Posterior cingulate gyrus (tissue), 11 donors: ENCODE measurements at regions not wholly inside any gene's neighbourhood (a gene's known extent, or its start where the extent isn't known, plus 50 kb on each side); places are given as distances from the start of the nearest gene placed in this dataset.
A peak's percentile ranks its signal among the peaks of the same experiment; 100 is the strongest.
"Not testable (repeated sequence)": the region's sequence is repeated elsewhere in the genome, so short reads cannot be mapped to it uniquely, and the experiment has no call there.

ENCODE experiments used
- DNase-seq, 10 donors: peaks; one replicate each; pipeline versions ENCODE4 v3.0.0 to v3.0.0-alpha.2; 2020 to 2021; ENCODE audit warnings: mixed read lengths in 3 of 10
- intact Hi-C: fragments of 100-400 bp; cut with DNase I; formaldehyde crosslinking; loops from one replicate; pipeline ENCODE4 v1.15.1; 2023

DNA sequence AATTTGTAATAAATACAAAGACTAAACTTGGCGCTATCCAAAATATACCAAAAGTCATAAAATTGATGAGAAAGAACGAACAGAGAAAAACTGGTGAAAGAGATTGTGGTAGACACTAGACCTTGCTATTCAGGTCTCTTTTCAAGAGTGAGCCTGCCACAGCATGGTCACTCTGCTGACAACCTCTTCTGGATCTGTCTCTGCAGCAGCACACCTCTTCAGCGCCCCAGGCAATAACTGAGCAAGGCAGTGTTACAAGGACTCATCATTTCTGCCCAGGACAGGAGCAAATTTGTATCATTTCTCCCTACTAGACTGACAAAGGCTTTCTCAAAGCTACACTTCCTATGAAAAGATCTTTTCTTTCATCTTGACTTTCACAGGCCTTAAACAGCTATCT lies 976.0 kb downstream of the DNAJB9 start:
- no peak for DNase-seq
- intact Hi-C loops = no loop called here

DNA sequence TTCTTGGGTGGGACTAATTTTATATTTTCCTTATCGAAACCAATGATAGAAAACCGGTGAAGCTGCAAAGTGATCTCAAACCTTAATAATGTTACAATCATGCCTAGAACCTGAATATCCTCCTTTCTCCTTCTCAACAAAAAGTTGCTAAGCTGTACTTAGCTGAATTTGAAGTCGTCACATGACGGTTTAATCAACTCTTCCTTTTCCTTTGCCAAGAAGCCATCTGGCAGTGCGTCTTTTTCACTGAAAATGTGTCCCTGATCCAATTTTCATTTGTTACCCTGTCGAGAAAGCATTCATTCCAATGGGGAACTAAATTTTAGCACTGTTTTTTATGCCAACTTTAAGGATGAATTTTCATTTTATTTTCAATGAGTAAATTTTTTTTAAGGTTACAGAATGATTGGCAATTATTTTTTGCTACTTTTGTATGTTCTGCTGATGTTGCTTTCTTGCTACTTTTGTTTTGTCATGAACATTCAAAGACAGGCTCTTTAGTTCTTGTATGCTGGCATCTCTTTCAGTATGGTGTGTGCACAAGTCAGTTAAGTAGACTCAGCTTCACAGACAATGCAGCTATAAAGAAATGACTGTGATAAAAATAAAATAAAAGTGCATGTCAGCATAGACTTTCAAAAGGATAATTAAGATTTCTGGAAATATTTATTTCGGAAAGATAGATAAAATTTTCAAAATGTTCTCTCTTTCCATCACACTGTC lies 980.0 kb downstream of the DNAJB9 start:
- intact Hi-C loops = no loop called here
- no peak for DNase-seq

DNA sequence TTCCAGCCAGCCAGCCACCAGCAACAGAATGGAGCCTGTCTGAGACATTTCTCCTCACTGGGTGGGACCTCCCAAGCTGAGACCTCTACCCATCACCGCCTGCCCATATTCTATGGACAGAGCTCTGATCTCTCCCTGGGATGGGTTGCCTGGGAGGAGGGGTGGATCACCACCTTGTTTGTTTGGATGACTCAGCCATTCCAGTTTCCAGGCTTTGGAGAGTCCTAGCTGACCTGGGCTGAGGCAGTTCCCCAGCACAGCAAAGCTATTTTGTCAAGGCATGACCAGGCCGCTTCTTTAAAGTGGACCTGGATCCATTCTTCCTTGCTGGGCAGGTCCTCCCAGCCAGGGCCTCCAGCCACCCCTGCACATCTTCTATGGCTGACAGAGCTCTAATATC lies 982.3 kb downstream of the DNAJB9 start:
- intact Hi-C loops = no loop called here
- peak in 1 of 10 donors; percentile 43 for DNase-seq

DNA sequence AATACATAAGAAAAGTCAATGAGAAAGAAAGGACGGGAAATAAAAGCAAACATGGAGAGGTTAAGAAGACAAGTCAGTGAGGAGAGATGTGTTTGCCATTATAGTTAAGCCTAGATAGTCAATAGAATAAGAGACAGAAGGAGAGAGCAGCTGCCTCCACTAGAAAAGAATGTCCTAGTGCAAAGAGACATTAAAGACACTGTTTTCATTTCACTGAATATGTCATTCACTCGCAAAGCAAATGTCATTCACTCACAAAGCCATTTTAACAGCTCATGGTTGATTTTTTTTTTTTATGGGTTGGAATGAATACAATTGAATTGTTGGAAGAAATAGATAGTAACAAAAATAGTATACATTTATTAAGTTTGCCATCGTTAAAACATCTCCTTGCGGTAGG lies 1007.6 kb downstream of the DNAJB9 start:
- no peak for DNase-seq
- intact Hi-C loops = no loop called here

DNA sequence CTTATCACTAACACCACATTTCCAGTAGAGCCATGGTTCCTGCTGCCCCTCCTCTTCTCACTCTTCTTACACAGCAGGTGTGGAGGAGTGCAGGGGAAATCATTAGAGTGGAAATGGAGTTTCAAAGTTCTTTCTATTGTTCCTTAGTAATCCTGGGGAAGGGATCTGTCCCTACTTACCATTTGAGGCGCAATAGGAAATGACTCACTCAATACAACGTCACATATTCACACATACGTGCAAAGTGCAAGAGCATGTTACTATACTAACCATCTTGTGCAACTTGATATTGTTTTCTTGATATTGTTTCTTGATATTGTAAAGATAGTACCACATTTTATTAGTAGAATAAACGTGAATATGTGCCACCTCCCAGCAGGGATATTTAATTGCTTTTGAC lies 1010.2 kb downstream of the DNAJB9 start:
- DNase-seq = no peak
- intact Hi-C loops = loop anchor here (10.0 kb wide), 1 partner anchor 65 kb away; no protein-coding TSS in a partner anchor

DNA sequence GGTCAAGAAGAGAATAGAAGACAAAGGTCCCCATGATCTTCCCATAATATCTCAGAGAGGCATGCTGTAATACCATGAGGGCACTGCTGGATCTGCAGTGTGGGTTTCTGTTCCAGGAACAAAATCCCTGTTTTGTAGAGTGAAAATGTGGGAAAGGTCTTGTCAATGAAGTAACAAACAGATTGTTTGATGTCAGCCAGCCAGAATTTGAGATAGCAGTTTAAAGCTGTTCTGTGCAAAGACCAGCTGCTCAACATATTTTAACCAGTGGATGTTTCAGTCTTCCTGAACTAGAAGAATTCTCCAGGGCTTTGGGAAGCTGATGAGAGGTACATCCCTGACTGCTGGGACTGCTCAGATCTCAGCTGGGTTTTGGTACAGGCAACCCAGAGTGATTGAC lies 1012.5 kb downstream of the DNAJB9 start:
- no peak for DNase-seq
- intact Hi-C loops = loop anchor here (10.0 kb wide), 1 partner anchor 63 kb away; no protein-coding TSS in a partner anchor

DNA sequence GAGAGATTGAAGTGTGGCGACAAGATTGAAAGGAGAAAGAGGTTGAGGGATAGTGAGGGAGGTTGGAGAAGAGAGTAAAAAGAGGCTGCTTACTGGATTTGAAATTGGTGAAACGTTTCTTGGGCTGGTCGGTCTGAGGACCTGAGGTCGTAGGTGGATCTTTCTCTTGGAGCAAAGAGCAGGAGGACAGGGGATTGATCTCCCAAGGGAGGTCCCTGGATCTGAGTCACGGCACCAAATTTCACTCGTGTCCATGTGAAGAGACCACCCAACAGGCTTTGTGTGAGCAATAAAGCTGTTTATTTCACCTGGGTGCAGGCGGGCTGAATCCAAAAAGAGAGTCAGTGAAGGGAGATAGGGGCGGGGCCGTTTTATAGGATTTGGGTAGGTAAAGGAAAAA lies 1027.3 kb downstream of the DNAJB9 start:
- DNase-seq, intact Hi-C loops: not testable (repeated sequence)

DNA sequence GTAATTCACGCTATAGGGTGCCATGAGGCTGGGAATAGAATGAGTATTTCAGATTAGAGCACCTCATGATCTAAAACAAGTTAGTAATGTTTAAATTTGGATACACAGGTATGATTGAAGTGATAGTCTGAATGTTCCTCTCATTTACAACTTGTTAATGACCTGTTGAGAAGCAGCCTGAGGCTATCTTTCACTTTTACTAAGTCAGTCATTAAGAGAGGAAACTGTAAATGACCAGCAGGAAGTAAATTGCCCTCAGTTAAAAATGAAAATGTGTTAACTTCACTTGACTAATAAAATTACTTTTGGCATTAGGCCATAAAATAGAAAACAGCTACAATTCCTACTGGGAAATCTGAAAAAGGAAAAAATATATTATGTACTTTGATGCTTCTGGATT lies 1042.0 kb downstream of the DNAJB9 start:
- no peak for DNase-seq
- intact Hi-C loops = no loop called here

DNA sequence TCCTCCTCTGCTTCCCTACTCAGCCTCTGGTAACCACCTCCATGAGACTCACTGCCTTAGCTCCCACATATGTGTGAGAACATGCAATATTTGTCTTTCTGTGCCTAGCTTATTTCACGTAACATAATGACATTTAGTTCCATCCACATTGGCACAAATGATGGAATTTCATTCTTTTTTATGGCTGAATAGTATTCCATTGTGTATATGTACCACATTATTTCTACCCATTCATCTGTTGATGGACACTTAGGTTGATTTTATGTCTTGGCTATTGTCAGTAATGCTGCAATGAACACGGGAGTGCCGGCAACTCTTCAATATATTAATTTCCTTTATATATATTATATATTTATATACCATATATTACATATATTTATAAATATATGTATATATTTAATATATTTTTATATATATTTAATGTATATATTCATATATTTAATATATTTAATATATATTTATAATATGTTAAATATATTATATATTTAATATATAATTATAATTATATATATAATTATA lies 1046.9 kb downstream of the DNAJB9 start:
- intact Hi-C loops = no loop called here
- DNase-seq = no peak

DNA sequence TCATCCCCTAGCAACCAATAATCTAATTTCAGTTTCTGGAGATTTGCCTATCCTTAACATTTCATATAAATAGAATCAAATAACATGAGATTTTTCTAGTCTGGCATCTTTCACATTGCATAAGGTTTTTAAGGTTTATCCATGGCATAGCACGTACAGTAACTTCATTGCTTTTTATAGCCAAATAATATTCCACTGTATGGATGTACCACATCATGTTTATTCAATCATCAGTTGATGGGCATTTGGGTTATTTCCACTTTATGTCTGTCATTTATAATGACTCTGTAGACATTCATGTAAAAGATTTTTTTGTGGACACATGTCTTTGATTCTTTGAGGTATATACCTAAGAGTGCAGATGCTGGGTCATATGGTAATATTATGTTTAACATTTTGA lies 1052.6 kb downstream of the DNAJB9 start:
- no peak for DNase-seq
- intact Hi-C loops = no loop called here

DNA sequence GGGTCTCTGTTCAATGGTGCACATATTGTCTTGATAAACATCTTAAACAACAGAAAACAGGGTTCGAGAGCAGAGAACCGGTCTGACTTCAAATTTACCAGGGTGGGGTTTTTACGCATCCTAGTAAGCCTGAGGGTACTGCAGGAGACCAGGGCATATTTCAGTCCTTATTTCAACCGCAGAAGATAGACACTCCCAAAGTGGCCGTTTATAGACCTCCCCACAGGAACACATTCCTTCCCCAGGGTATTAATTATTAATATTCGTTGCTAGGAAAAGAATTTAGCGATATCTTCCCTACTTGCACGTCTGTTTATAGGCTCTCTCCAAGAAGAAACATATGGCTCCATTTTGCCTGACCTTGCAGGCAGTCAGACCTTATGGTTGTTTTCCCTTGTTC lies 1063.2 kb downstream of the DNAJB9 start:
- DNase-seq, intact Hi-C loops: not testable (repeated sequence)

DNA sequence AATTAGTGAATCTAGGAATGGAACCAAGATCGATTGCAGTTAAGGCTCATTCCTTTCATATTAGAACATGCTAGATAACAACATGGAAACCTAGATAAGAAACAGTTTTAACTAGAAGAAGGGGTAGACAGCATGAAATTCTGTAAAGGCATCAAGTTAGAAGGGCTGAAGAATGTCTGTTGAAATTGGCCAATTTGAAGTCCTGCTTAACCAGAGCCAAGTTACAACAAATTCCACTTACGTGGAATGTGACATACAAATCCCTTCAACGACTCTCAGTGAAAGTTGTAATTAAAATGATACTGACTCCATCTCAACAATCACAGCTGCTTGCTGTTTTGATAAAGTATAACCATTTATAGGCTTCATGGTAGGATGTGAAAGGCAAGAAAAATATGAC lies 1065.7 kb downstream of the DNAJB9 start:
- no peak for DNase-seq
- intact Hi-C loops = no loop called here

DNA sequence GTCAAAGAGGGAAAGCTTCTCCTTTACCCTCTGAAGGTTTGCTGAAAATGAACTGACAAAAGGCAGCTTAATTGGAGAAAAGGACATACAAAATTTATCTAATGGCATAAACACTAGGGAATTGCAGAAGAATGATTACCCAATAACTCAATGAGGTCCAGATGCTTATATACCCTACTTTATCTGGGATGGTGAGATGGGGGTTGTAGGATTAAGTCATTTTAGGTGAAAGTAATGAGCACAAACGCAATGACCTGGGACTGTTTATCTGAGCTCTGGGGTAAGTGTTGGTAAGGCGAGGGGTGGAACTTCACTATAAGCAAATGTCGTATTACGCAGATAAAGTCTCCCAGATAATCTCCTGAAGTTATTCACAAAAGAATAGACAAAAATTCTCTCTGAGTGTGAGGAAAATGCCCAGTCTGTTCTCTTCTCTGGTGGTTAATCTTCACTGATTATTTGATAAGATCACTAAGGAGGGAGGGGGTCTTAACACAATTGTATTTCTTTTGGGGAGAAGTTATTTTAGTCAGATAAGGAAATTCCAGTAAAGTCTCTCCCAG lies 1067.8 kb downstream of the DNAJB9 start:
- no peak for DNase-seq
- intact Hi-C loops = no loop called here

DNA sequence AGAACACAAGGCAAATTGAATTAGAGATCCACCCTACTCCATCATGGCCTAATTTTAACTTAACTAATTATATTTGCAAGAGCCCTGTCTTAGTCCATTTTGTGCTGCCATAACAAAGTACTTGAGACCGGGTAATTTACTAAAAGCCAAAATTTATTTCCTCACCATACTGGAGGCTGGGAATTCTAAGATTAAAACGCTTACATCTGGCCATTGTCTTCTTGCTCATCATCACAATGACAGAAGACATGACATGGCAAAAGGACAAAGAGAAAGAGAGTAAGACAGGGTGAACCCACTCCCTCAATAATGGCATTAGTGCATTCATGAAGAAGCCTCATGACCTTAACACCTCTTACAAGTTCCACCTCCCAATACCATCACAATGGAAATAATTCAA lies 1068.6 kb downstream of the DNAJB9 start:
- DNase-seq = no peak
- intact Hi-C loops = no loop called here

DNA sequence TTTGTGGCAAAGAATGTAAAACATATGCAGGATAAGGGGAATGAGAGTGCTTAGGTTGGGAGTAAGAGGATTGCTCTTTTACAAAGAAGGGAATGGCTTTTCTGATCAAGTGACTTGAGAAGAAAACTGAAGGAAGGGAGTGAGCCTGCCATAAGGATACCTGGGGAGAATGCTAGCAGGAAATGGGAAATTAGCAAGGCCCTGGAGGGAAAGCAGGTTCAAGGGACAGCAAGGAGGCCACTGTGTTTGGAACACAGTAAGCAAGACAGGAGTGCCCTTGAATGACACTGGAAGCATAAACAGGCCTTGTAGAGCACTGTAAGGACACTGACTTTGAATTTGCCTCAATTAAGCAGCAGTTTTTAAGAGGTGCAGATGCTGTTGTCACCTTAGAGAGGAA lies 1069.9 kb downstream of the DNAJB9 start:
- intact Hi-C loops = no loop called here
- DNase-seq = no peak

DNA sequence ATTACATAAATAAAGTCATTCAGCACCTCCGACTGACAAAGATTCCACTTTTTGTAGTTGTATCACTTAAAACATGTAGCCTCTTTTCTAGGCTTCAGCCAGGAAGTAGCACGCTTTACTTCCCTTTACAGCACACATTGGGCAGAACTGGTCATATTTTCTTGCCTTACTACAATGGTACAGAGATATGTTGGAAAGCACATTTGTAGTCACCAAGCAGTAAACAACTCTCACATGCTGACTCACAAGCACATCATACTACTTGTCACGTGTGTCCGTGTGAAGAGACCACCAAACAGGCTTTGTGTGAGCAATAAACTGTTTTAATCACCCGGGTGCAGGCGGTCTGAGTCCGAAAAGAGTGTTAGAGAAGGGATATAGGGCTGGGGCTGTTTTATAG lies 1071.8 kb downstream of the DNAJB9 start:
- DNase-seq = no peak
- intact Hi-C loops = loop anchor here (10.0 kb wide), 1 partner anchor 57 kb away; no protein-coding TSS in a partner anchor

DNA sequence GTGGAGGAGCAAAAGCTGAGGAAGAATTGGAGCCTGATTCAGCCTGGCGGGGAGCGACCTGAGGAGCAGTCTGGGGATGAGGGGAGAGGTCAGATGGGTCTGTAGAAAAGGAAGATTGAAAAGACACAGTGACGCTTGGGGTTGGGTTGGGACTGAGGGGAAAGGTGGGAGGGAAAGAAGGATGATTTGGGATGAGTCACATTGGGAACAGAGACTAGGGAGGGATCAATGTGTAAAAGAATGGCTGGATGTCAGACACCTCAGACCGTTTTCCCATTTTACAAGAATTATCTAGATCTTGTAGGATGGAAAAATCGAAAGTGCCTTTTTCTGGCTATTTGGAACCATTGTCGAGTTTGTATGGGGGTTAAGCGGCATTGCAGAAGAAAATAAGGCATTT lies 1076.5 kb downstream of the DNAJB9 start:
- intact Hi-C loops = loop anchor here (10.0 kb wide), 1 partner anchor 61 kb away; no protein-coding TSS in a partner anchor
- DNase-seq = no peak

DNA sequence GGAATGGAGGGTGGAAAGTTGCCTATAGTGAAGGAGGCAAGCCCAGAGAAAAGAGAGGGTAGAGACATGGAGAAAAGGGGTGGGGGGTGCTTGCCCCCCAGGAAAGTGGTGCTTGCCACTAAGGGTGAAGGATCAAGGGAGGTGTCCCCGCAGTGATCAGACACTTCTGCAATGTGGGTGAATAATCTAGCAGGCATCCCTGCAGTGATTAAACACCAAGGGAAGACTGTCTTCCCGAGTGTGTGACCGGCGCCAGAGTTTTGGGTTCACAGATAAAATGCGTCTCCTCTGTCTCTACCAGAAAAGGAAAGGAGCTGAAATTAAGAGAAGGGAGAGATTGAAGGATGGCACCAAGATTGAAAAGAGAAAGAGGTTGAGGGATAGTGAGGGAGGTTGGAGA lies 1076.9 kb downstream of the DNAJB9 start:
- DNase-seq = not testable (repeated sequence)
- intact Hi-C loops = loop anchor here (10.0 kb wide), 1 partner anchor 62 kb away; no protein-coding TSS in a partner anchor

DNA sequence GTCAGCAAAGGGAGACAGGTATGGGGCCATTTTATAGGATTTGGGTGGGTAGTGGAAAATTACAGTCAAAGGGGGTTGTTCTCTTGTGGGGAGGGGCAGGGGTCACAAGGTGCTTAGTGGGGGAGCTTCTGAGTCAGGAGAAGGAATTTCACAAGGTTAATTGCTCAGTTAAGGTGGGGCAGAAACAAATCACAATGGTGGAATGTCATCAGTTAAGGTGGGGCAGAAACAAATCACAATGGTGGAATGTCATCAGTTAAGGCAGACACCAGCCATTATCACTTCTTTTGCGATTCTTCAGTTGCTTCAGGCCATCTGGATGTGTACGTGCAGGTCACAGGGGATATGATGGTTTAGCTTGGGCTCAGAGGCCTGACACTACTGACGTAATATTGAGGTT lies 1077.6 kb downstream of the DNAJB9 start:
- intact Hi-C loops = loop anchor here (10.0 kb wide), 1 partner anchor 62 kb away; no protein-coding TSS in a partner anchor
- DNase-seq = not testable (repeated sequence)

DNA sequence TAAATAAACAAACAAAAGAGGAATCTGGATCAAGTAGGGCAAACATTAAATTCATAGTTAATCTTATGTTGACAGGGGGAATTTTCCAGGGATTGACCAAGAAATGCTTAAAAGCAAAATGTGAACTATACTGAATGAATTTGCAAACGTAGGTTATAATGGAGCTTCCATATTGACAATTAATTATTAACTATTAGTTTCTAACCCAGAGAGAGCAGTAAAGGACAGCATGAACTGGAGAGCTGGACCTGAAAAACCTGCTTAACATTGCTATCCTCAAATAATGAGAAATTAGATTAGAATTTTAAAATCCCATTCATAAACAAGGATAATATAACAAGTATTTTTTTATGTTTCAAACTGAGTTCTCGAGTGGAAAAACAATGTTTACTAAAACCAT lies 1089.6 kb downstream of the DNAJB9 start:
- no peak for DNase-seq
- intact Hi-C loops = no loop called here

DNA sequence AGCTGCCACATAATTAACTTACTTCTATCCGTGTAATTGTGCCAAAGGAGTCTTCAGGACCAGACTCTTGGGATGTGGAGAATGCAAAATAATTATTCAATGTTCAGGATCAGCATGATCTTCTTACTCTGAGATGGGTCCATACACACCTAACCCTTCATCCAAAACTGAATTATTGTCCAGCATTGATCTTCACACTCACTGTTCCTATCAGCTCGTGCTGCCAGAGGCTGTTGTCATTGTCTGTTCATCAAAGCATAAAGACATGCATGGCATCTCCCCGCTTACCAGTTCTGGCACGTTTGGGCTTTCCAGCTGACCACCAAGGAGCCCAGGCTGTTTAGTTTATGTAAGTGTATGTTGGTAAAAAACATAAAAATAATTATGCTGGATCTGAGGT lies 1090.7 kb downstream of the DNAJB9 start:
- intact Hi-C loops = no loop called here
- DNase-seq = no peak

DNA sequence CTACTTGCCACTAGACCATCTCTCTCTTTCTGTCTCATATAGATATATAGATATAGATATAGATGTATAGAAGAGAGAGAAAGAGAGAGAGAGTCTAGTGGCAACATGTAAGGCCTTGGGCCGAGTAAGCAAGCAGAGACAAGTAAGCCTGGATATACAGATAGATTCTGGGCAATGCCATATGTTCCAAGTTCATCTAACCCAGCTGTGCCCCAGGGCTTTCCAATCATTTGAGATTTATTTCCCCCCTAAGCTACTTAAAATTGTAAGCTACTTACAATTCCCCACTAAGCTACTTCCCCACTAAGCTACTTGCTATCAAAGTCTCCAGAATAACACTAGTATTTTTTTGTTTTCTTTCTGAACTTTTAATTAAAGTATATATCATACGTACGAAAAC lies 1094.1 kb downstream of the DNAJB9 start:
- no peak for DNase-seq
- intact Hi-C loops = no loop called here
